Non-pigmented ciliary epithelial cell (primary cell): ENCODE measurements at regions not wholly inside any gene's neighbourhood (a gene's known extent, or its start where the extent isn't known, plus 50 kb on each side); places are given as distances from the start of the nearest gene placed in this dataset.
"Not testable (repeated sequence)": the region's sequence is repeated elsewhere in the genome, so short reads cannot be mapped to it uniquely, and the experiment has no call there.

ENCODE experiments used
- DNase-seq: peaks from one replicate; pipeline ENCODE4 v3.0.0-alpha.2; 2010; ENCODE audit warnings: low read depth

GRCh38 chr20:51958099-51959065 is 156.1 kb upstream of the SALL4 start:
- no peak for DNase-seq

GRCh38 chr20:51955756-51956155 is 153.4 kb upstream of the SALL4 start:
- DNase-seq: peak; percentile 37

- no peak for DNase-seq
These were observed 151.5 kb upstream of the SALL4 start for GRCh38 chr20:51953731-51954340.

- DNase-seq: no peak
These were observed 148.6 kb upstream of the SALL4 start for GRCh38 chr20:51950926-51951325.

GRCh38 chr20:51946586-51946985 is 144.3 kb upstream of the SALL4 start:
- no peak for DNase-seq

- no peak for DNase-seq
These were observed 143.6 kb upstream of the SALL4 start for GRCh38 chr20:51945881-51946280.

GRCh38 chr20:51945177-51945576 is 142.9 kb upstream of the SALL4 start:
- DNase-seq: no peak

- DNase-seq: no peak
These were observed 141.4 kb upstream of the SALL4 start for GRCh38 chr20:51943761-51944160.

- not testable (repeated sequence) for DNase-seq
These were observed 141.0 kb upstream of the SALL4 start for GRCh38 chr20:51943326-51943725.

GRCh38 chr20:51941503-51941902 is 139.2 kb upstream of the SALL4 start:
- no peak for DNase-seq

- no peak for DNase-seq
These were observed 136.9 kb upstream of the SALL4 start for GRCh38 chr20:51939259-51939585.

- DNase-seq: no peak
These were observed 136.4 kb upstream of the SALL4 start for GRCh38 chr20:51938559-51939258.

- DNase-seq: no peak
These were observed 135.5 kb upstream of the SALL4 start for GRCh38 chr20:51937779-51938178.

- no peak for DNase-seq
These were observed 134.1 kb upstream of the SALL4 start for GRCh38 chr20:51936377-51936776.

GRCh38 chr20:51935003-51935358 is 132.7 kb upstream of the SALL4 start:
- DNase-seq: no peak

- DNase-seq: no peak
These were observed 132.1 kb upstream of the SALL4 start for GRCh38 chr20:51934301-51935002.

GRCh38 chr20:51931371-51931781 is 129.1 kb upstream of the SALL4 start:
- no peak for DNase-seq

- peak; percentile 49 for DNase-seq
These were observed 128.5 kb upstream of the SALL4 start for GRCh38 chr20:51930775-51931174.

- DNase-seq: no peak
These were observed 126.6 kb upstream of the SALL4 start for GRCh38 chr20:51928931-51929330.

- DNase-seq: not testable (repeated sequence)
These were observed 125.6 kb upstream of the SALL4 start for GRCh38 chr20:51927970-51928369.

GRCh38 chr20:51926670-51927305 is 124.5 kb upstream of the SALL4 start:
- peak; percentile 11 for DNase-seq

GRCh38 chr20:51924509-51924908 is 122.2 kb upstream of the SALL4 start:
- no peak for DNase-seq
